Keratinocyte (primary cell): ENCODE measurements at regions not wholly inside any gene's neighbourhood (a gene's known extent, or its start where the extent isn't known, plus 50 kb on each side); places are given as distances from the start of the nearest gene placed in this dataset.

Experiments used
- DNase-seq: peaks from one replicate; pipeline ENCODE4 v3.0.0-alpha.2; 2011; ENCODE audit warnings: low read depth, missing footprints, low spot score
- FAIRE-seq: peaks from 2 replicates; lab custom pipeline; 2011; peaks lifted over from hg19 to GRCh38; lab: Jason Lieb, UNC
- H2AFZ ChIP-seq: 2 replicates; pipeline ENCODE4 v1.6.0; 2012; ENCODE audit warnings: low read length, control low read depth, inconsistent platforms; ENCODE audit not compliant: control insufficient read depth
- H3K27ac ChIP-seq: 2 replicates; pipeline ENCODE4 v1.5.1; 2011; ENCODE audit warnings: low read length; ENCODE audit not compliant: control insufficient read depth, insufficient read depth
- H3K27me3 ChIP-seq: 3 replicates; pipeline ENCODE4 v1.6.0; 2011; ENCODE audit warnings: low read length; ENCODE audit not compliant: control insufficient read depth, insufficient read depth; ENCODE audit errors: extremely low read depth
- H3K36me3 ChIP-seq, 2 experiments: 2 replicates in 1 of 2; 3 replicates in 1 of 2; pipeline ENCODE4 v1.5.1; 2011; ENCODE audit warnings: low read length in 2 of 2, mild to moderate bottlenecking in 1 of 2; ENCODE audit not compliant: control insufficient read depth in 2 of 2, insufficient read depth in 2 of 2; ENCODE audit errors: extremely low read depth in 1 of 2
- H3K4me1 ChIP-seq: 3 replicates; pipeline ENCODE4 v1.5.1; 2011; ENCODE audit warnings: low read length; ENCODE audit not compliant: control insufficient read depth, insufficient read depth; ENCODE audit errors: extremely low read depth
- H3K4me2 ChIP-seq: 3 replicates; pipeline ENCODE4 v1.6.0; 2011; ENCODE audit warnings: low read depth, low read length; ENCODE audit not compliant: control insufficient read depth, insufficient read depth; ENCODE audit errors: extremely low read depth
- H3K4me3 ChIP-seq, 3 experiments: fragments of 200-600 bp in 1 of 3; sonication (generic) in 1 of 3; 2 replicates in 2 of 3; 3 replicates in 1 of 3; pipeline ENCODE4 v1.5.1; 2011 to 2016; ENCODE audit warnings: low read length in 3 of 3, mild to moderate bottlenecking in 3 of 3, control low read depth in 2 of 3, inconsistent platforms in 1 of 3, low read depth in 1 of 3, mixed read lengths in 1 of 3, mixed run types in 1 of 3, moderate library complexity in 1 of 3; ENCODE audit not compliant: control insufficient read depth in 2 of 3, insufficient read depth in 2 of 3; ENCODE audit errors: extremely low read depth in 1 of 3
- H3K79me2 ChIP-seq: 2 replicates; pipeline ENCODE4 v1.6.0; 2012; ENCODE audit warnings: low read length; ENCODE audit not compliant: control insufficient read depth, insufficient read depth
- H3K9ac ChIP-seq: 3 replicates; pipeline ENCODE4 v1.6.0; 2011; ENCODE audit warnings: low read length; ENCODE audit not compliant: control insufficient read depth, insufficient read depth; ENCODE audit errors: extremely low read depth
- H3K9me1 ChIP-seq: 3 replicates; pipeline ENCODE4 v1.6.0; 2011; ENCODE audit warnings: low read length; ENCODE audit not compliant: control insufficient read depth, insufficient read depth; ENCODE audit errors: extremely low read depth
- H3K9me3 ChIP-seq: 2 replicates; pipeline ENCODE4 v1.5.1; 2012; ENCODE audit warnings: low read depth, low read length; ENCODE audit not compliant: control insufficient read depth
- H4K20me1 ChIP-seq: 3 replicates; pipeline ENCODE4 v1.6.0; 2011; ENCODE audit warnings: low read length; ENCODE audit not compliant: control insufficient read depth, insufficient read depth; ENCODE audit errors: extremely low read depth
- EZH2 ChIP-seq: IDR thresholded peaks from one replicate; pipeline ENCODE4 v1.6.1; 2012; ENCODE audit warnings: inconsistent platforms, mild to moderate bottlenecking, low read length, moderate library complexity
- dilution Hi-C: fragments of 300-500 bp; cut with MboI; formaldehyde crosslinking; loops from one replicate; pipeline ENCODE4 v1.7.0; 2020; ENCODE audit warnings: low sequenced_read_pairs; ENCODE audit not compliant: extremely low pct_ligation_motif_present
- TF ChIP-seq, protein P1 (sequence below), 3 experiments: IDR thresholded peaks in 1 of 3; conservative IDR thresholded peaks in 1 of 3; optimal IDR thresholded peaks in 1 of 3; 2 replicates in 2 of 3; 3 replicates in 1 of 3; pipeline versions ENCODE3 to v1.5.1; 2011; ENCODE audit warnings: low read length in 3 of 3, mild to moderate bottlenecking in 3 of 3, moderate library complexity in 2 of 3, control low read depth in 1 of 3, inconsistent platforms in 1 of 3; ENCODE audit not compliant: insufficient read depth in 2 of 3; ENCODE audit errors: extremely low read depth in 1 of 3

DNA sequence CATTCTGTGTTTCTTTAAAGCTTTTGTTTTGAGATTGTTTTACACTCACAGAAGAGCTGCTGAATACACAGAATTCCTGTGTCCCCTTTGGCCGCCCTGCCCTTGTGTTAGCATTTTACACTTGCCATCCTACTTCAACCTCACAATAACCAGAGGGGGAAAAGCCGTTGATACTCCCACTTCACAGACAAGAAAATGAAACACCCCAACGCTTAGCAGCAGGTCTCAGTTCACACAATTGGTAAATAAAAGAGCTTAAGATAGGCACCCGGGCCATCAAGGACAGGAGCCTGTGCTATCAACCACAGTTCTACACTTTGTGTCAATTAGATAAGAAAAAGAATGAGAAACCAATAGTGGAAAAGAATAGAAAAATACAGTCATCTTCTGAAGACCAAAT, 178.0 kb downstream of the SYK start:
- FAIRE-seq (no peak), DNase-seq (no peak)
- Histone ChIP-seq H2AFZ (no peak overlapping the region), H4K20me1 (no peaks in the 10 kb centered on the region), H3K9me3 (no peaks in the 10 kb centered on the region), H3K27ac (no peak overlapping the region), H3K36me3 (no peaks in the 10 kb centered on the region), H3K79me2 (no peaks in the 10 kb centered on the region), H3K4me1 (peaks cover 10% of the 10 kb centered on the region), H3K4me3 (no peak overlapping the region), H3K4me2 (peak overlapping the region; percentile 7), H3K9me1 (no peaks in the 10 kb centered on the region), H3K27me3 (no peaks in the 10 kb centered on the region), H3K9ac (no peak overlapping the region)
- no peak for TF ChIP-seq EZH2
- TF ChIP-seq, protein P1, sequence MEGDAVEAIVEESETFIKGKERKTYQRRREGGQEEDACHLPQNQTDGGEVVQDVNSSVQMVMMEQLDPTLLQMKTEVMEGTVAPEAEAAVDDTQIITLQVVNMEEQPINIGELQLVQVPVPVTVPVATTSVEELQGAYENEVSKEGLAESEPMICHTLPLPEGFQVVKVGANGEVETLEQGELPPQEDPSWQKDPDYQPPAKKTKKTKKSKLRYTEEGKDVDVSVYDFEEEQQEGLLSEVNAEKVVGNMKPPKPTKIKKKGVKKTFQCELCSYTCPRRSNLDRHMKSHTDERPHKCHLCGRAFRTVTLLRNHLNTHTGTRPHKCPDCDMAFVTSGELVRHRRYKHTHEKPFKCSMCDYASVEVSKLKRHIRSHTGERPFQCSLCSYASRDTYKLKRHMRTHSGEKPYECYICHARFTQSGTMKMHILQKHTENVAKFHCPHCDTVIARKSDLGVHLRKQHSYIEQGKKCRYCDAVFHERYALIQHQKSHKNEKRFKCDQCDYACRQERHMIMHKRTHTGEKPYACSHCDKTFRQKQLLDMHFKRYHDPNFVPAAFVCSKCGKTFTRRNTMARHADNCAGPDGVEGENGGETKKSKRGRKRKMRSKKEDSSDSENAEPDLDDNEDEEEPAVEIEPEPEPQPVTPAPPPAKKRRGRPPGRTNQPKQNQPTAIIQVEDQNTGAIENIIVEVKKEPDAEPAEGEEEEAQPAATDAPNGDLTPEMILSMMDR (optimal IDR thresholded peaks at IDR 0.05 in 1 of 3, IDR thresholded peaks at IDR 0.05 in 1 of 3, conservative IDR thresholded peaks at IDR 0.05 in 1 of 3; ENCODE audit: extremely low read depth in 1 of 3, insufficient read depth in 2 of 3, low read length in 3 of 3), result no peak
- dilution Hi-C loops, result no loop called here

DNA sequence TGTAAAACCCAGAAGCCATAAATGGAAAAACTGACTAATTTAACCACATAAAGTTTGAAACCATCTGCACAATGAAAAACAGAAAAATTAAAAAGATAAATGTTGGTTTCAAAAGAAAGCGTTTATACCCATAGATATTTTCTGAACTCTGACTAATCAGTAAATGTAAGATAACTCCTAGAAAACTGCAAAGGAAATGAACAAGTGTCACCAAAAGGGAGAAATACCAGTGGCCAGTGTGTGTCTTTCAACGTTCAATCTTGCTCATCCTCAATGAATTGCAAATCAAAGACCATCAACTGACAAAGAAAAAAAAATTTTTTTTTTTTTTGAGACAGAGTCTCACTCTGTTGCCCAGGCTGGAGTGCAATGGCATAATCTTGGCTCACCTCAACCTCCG, 180.1 kb downstream of the SYK start:
- Histone ChIP-seq H3K9me3 (no peaks in the 10 kb centered on the region), H3K79me2 (no peaks in the 10 kb centered on the region), H3K9me1 (no peaks in the 10 kb centered on the region), H3K36me3 (no peaks in the 10 kb centered on the region), H3K9ac (no peak overlapping the region), H2AFZ (no peak overlapping the region), H3K27ac (no peak overlapping the region), H3K4me3 (no peak overlapping the region), H3K4me2 (no peak overlapping the region), H3K27me3 (no peaks in the 10 kb centered on the region), H4K20me1 (no peaks in the 10 kb centered on the region), H3K4me1 (peaks cover 27% of the 10 kb centered on the region)
- DNase-seq (no peak), FAIRE-seq (no peak)
- no peak for TF ChIP-seq EZH2
- TF ChIP-seq, protein P1 (optimal IDR thresholded peaks at IDR 0.05 in 1 of 3, IDR thresholded peaks at IDR 0.05 in 1 of 3, conservative IDR thresholded peaks at IDR 0.05 in 1 of 3; ENCODE audit: extremely low read depth in 1 of 3, insufficient read depth in 2 of 3, low read length in 3 of 3), result no peak
- dilution Hi-C loops, result no loop called here
